ENCODE measurements at regions not wholly inside any gene's neighbourhood (a gene's known extent, or its start where the extent isn't known, plus 50 kb on each side); places are given as distances from the start of the nearest gene placed in this dataset.

DNA sequence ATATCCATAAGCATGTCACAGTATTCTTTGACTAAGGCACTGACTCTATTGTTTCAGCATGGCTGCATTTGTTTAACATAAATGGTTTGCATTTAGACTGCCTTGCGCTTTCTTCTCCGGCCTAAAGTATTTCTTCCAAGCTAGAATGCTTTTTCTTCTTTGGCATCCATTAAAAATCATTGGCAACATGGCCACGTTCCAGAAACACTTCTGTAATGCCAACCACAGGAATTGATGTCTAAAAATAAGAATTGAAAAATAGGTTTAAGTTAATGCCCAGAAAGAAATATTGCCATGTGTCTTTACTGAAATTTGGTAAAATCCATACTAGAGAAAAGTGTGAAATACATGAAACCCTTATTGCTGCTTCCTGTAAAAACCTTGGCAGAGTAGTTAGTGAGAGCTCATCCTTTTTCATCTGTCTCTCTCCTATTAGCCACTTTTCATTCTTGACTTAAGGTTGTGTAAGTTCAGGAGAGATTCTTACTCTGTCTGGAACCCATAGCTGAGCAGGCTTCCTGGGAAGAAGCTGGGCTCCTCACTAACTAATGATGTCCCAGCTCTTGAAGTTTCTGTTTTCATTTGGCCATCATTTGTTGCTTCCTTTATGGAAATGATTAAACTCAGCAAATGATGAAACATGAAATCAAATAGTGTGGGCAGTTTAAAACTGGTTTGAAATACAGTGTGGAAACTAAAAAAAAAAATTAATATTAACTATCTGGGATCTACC, 58.2 kb upstream of the RPS23 start:
- no peaks in the 10 kb centered on the region for H3K27me3 ChIP-seq (ENCODE audit: control insufficient read depth, insufficient read depth, low read length)
- DNase-seq: no peak
- no peaks in the 10 kb centered on the region for H3K36me3 ChIP-seq (replicated peaks; ENCODE audit: control insufficient read depth, insufficient read depth, low read length)
- no peak overlapping the region for H3K4me3 ChIP-seq (ENCODE audit: insufficient read depth, low read depth, low read length)

DNA sequence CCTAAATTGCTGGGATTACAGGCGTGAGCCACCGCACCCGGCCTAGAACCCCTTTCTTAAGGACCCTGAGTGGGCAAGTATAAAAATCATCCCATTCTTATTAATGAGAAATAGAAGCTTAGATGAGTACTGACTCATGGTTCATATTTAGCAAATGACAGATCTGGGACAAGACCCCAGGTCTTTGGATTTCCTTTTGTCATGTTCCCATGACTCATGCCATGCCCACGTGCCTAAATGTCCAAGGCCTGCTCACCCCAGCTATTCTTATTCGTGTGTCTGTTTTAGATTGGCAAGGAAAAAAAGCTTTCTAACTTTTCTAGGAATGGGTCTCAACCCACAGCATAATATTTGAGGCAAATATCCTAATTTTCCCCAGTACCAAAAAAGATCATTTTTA, 57.7 kb upstream of the RPS23 start:
- Histone ChIP-seq H3K27me3 (ENCODE audit: control insufficient read depth, insufficient read depth, low read length) (no peaks in the 10 kb centered on the region), H3K36me3 (replicated peaks; ENCODE audit: control insufficient read depth, insufficient read depth, low read length) (no peaks in the 10 kb centered on the region), H3K4me3 (ENCODE audit: insufficient read depth, low read depth, low read length) (no peak overlapping the region)
- DNase-seq: no peak

DNA sequence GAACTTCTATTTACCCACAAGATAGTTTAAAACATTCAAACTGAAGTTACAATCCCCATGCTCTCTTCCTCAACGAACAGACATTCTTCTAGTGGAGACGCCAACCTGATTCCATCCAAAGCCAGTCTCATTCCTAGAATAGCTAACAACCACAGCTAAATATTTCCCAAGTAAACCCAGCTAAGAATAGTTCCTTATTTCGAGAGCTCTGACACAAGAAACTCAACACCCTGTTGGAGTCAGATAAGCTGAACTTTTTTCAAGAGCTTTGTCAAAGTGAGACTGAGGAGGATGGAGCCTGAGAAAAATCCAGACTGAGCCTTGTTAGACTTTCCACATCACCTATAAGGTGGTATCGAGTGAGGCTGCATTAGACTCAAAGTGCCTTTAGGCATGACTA, 56.7 kb upstream of the RPS23 start:
- Histone ChIP-seq H3K4me3 (ENCODE audit: insufficient read depth, low read depth, low read length) (no peak overlapping the region), H3K27me3 (ENCODE audit: control insufficient read depth, insufficient read depth, low read length) (no peaks in the 10 kb centered on the region), H3K36me3 (replicated peaks; ENCODE audit: control insufficient read depth, insufficient read depth, low read length) (no peaks in the 10 kb centered on the region)
- no peak for DNase-seq

GRCh38 chr5:82334085-82334692, 56.0 kb upstream of the RPS23 start:
- Histone ChIP-seq H3K27me3 (ENCODE audit: control insufficient read depth, insufficient read depth, low read length) (no peaks in the 10 kb centered on the region), H3K36me3 (replicated peaks; ENCODE audit: control insufficient read depth, insufficient read depth, low read length) (no peaks in the 10 kb centered on the region), H3K4me3 (ENCODE audit: insufficient read depth, low read depth, low read length) (no peak overlapping the region)
- no peak for DNase-seq

- Histone ChIP-seq H3K27me3 (ENCODE audit: control insufficient read depth, insufficient read depth, low read length) (no peaks in the 10 kb centered on the region), H3K36me3 (replicated peaks; ENCODE audit: control insufficient read depth, insufficient read depth, low read length) (no peaks in the 10 kb centered on the region), H3K4me3 (ENCODE audit: insufficient read depth, low read depth, low read length) (no peak overlapping the region)
- no peak for DNase-seq
Observed at GRCh38 chr5:82332886-82333615, 54.9 kb upstream of the RPS23 start.

DNA sequence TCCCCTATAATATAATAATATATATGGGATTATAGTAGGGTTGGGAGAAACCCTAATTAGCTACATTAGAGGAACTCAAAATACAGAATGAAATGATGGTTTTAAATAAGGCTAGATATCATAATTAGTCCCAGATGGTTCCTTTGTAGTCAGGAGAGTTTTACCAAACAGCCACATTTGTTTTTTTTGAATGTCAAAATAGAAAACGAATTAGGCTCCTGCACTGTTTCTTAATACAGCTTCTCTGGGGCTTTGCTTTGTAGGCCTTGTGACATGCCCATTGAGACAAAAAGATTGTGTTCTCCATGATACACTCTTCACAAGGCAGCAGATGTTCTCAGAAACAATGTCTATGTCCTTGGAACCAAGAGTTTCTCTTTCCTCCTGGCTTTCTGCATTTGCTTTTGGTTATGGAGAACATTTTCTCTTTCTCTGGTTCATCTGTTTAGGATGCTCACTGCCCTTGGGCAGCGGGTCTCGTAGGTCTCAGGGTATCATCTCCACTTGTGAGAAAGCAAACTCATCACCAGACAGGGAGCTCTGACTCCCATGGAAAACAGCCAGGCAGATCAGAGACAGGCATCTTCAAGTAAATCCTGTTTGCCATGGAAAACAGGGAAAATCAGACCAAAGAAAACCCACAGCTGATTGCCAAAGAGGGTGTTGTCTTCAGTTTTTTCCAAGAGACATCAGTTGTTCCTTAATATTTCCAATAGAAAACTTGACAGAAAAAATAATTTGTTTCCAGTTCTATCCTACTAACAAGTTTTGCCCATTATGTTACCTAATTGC, 54.1 kb upstream of the RPS23 start:
- DNase-seq: no peak
- Histone ChIP-seq H3K36me3 (replicated peaks; ENCODE audit: control insufficient read depth, insufficient read depth, low read length) (no peaks in the 10 kb centered on the region), H3K4me3 (ENCODE audit: insufficient read depth, low read depth, low read length) (no peak overlapping the region), H3K27me3 (ENCODE audit: control insufficient read depth, insufficient read depth, low read length) (no peaks in the 10 kb centered on the region)

DNA sequence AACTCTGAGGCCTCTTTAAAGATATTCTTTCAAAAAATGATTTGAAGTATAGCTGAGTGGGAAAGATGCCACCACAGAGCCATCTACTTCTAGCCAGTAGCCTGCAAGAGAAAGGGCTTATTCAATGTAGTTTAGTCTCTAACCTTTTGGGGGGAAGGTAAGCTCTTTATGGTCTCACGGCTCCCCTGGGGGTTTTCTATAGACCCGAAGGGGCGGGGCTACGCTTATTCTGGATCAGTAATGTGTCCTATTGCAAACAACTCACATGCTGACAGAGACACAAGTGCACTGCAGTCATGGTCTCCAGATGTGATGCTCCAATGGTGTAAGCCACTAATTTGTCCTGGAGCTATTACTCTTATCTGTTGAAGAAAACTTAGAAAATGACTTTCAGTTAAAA, 53.4 kb upstream of the RPS23 start:
- Histone ChIP-seq H3K4me3 (ENCODE audit: insufficient read depth, low read depth, low read length) (no peak overlapping the region), H3K27me3 (ENCODE audit: control insufficient read depth, insufficient read depth, low read length) (no peaks in the 10 kb centered on the region), H3K36me3 (replicated peaks; ENCODE audit: control insufficient read depth, insufficient read depth, low read length) (no peaks in the 10 kb centered on the region)
- no peak for DNase-seq

DNA sequence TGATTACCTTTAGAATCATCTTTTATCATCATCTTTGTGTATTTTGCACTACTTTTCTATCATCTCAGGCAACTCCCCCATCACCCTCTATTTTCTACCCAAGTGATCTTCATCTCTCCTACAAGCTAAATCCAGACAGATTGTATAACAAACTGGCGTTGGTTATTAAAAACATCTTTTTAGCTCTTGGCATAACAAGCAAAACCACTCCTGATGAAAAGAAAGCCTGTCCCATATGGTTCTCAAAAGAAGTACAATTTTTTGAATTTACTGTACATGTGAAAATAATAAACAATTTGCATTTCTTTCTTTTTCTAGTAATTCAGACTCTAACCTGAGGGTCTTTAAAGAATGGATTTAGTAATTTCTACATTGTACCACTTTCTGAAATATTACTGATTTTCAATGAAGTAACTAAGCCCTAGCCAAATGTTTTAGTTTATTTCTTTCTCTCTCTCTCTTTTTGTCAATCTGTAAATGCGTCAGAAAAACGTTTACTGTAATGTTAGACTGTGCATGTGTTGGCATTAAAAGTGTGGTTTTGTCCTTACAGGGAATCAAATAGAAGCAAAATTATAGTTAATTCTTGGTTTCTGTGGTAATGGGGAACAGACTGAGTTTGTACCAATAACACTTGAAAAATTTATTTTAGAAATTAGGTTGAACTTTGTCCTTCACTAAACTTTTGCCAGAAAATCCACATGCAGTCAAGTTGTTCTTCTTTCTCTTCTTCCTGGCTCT, 52.5 kb upstream of the RPS23 start:
- Histone ChIP-seq H3K27me3 (ENCODE audit: control insufficient read depth, insufficient read depth, low read length) (no peaks in the 10 kb centered on the region), H3K4me3 (ENCODE audit: insufficient read depth, low read depth, low read length) (no peak overlapping the region), H3K36me3 (replicated peaks; ENCODE audit: control insufficient read depth, insufficient read depth, low read length) (no peaks in the 10 kb centered on the region)
- no peak for DNase-seq

DNA sequence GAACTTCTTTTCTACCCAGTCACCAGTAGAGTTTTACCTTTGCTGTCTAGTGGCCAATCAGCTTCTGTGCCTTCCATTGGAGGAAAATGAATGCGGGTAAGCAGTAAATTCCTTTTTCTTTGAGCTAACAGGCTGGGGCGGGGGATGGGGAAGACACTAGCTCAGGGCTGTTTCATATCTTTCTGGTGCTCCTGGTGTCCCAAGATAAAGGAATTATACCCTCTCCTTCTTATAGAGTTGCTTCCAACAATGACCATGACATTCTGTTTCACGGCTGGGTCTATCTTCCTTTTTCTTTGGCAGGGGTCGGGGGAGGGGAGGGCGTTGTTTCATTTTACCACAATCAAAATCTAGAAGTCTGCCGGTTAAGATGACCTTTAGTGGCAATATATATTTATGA, 51.2 kb upstream of the RPS23 start:
- DNase-seq: no peak
- H3K4me3 ChIP-seq (ENCODE audit: insufficient read depth, low read depth, low read length): no peak overlapping the region

More for the DNA sequence above, 51.2 kb upstream of the RPS23 start:
- no peaks in the 10 kb centered on the region for H3K36me3 ChIP-seq (replicated peaks; ENCODE audit: control insufficient read depth, insufficient read depth, low read length)
- H3K27me3 ChIP-seq (ENCODE audit: control insufficient read depth, insufficient read depth, low read length): no peaks in the 10 kb centered on the region
